T47D (cell line): ENCODE measurements at regions not wholly inside any gene's neighbourhood (a gene's known extent, or its start where the extent isn't known, plus 50 kb on each side); places are given as distances from the start of the nearest gene placed in this dataset.
"Not testable (repeated sequence)": the region's sequence is repeated elsewhere in the genome, so short reads cannot be mapped to it uniquely, and the experiment has no call there.

Source experiments
- DNase-seq, 2 experiments: peaks; one replicate each; pipeline versions ENCODE4 v3.0.0 to v3.0.0-alpha.2; 2011 to 2012; ENCODE audit warnings: low read depth in 1 of 2, low spot score in 1 of 2
- JUND ChIP-seq: IDR thresholded peaks from 2 replicates; pipeline ENCODE4 v1.6.1; 2012; ENCODE audit warnings: low read depth
- in situ Hi-C: cut with HindIII; loops from 2 replicates; pipeline ENCODE4 v1.10.0; 2016; ENCODE audit warnings: low sequenced_read_pairs, low pct_unique_long_range_greater_than_20kb

DNA sequence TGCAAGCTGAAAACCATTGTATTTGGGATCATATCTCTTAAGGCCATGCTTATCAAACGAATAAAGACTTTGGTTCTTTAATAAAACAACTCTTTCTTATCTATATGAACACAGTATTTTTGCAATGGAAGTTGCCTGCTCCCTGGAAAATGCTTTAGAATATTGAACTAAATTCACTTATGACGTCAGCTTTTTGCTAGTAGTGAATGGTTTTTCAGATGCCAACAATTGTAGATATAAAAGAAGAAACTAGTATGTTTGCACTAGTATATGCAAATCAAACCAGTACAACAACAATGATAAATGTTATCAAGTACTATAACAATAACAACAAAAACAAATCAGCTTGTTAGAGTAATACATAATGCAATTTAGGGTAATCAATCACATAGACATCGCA is 1462.9 kb downstream of the SUCLG1 start:
- no peak for TF ChIP-seq JUND
- in situ Hi-C loops: no loop called here
- no peak for DNase-seq

GRCh38 chr2:82994151-82994550 is 1464.9 kb downstream of the SUCLG1 start:
- no peak for TF ChIP-seq JUND
- in situ Hi-C loops: no loop called here
- no peak for DNase-seq

- no peak for TF ChIP-seq JUND
- DNase-seq: peak in 1 of 2 experiments; percentile 77
- in situ Hi-C loops: no loop called here
Observed at GRCh38 chr2:82993609-82994008, 1465.5 kb downstream of the SUCLG1 start.

DNA sequence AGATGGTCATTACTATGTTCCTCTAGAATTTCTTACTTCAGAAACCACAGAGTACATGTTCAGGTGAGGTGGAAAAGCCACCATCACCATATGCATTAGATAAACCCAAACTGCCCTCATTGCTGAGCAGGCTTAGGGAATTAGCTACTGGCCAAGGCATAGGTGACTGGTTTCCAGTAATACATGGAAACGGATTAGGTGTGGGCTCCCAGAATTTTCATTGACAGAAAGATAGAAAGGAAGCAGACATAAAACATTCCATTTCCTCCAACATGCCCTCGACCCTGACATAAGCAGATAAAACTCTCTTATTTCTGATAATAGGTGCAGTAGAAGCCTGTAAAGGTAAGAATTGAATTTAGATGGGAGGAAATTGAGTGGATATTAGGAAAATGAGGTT is 1466.1 kb downstream of the SUCLG1 start:
- in situ Hi-C loops: no loop called here
- DNase-seq: no peak
- no peak for TF ChIP-seq JUND

DNA sequence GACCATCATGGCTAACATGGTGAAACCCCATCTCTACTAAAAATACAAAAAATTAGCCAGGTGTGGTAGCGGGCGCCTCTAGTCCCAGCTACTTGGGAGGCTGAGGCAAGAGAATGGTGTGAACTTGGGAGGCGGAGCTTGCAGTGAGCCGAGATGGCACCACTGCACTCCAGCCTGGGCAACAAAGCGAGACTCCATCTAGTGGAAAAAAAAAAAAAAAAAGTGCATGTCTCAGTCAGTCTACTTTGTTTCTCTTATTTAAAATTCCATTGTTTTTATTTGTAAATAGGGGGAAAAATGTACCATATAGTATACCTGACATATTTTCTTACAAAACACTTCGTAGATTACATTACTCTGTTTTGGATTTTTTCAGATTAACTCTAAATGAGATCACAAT is 1471.4 kb downstream of the SUCLG1 start:
- in situ Hi-C loops: not testable (repeated sequence)
- DNase-seq: peak in 1 of 2 experiments; percentile 4

DNA sequence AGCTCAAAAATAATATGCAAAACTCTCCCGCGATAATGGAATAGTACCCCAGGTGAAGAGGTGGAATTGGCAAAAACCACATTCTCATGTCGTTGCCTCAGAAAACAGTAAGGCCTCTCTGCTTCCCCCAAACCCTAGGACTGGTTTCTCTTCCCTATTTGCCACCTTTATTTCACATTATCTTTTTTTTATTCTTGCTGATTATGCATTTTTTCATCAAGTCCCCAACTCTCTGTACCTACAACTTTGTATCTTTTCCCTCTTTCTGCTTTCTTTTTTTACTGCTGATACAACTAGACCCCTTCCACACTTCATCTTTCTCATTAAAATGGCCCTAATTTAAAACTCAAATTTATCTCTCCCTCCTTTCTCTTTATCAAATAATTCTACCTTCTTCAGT is 1472.2 kb downstream of the SUCLG1 start:
- TF ChIP-seq JUND: no peak
- in situ Hi-C loops: no loop called here
- no peak for DNase-seq

DNA sequence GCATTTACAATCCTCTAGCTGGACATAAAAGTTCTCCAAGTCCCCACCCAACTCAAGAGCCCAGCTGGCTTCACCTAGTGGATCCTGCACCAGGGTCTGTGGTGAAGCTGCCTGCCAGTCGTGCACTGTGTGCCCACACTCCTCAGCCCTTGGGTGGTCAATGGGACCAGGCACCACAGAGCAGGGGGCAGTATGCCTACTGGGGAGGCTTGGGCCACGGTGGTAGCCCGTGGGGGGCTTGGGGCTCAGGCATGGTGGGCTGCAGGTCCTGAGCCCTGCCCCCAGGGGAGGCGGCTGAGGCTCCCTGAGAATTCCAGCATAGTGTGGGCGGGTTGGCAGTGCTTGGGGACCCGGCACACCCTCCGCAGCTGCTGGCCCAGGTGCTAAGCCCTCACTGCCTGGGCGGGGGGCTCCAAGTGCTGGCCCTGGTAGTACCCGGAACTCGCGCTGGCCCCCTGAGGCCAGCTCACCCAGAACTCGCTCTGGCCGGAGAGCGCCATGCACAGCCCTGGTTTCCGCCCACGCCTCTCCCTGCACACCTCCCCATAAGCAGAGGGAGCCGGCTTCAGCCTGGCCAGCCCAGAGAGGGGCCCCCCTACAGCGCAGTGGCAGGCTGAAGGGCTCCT is 1473.4 kb downstream of the SUCLG1 start:
- in situ Hi-C loops: no loop called here
- no peak for TF ChIP-seq JUND
- no peak for DNase-seq

DNA sequence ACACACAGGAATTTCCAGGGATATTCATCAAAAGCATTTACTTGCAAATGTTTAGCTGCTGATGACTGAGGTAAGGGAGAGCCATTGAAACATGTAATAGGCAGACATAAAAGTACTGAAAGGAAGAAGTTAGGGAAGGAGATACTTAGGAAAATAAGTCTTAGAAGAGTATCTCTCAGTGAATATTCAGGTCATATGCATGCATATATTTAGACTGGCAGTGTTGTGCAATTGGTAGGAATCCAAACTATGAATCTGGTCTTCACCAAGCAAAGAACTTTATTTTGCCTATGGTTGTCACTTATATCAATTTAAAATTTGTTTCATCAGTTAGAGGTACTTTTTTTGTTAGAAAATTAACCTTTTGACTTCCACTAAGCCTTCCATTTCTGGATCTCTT is 1490.7 kb downstream of the SUCLG1 start:
- no peak for DNase-seq
- in situ Hi-C loops: no loop called here
- no peak for TF ChIP-seq JUND

GRCh38 chr2:82964341-82964740 is 1494.7 kb downstream of the SUCLG1 start:
- TF ChIP-seq JUND: no peak
- DNase-seq: peak in 1 of 2 experiments; percentile 12
- in situ Hi-C loops: no loop called here

DNA sequence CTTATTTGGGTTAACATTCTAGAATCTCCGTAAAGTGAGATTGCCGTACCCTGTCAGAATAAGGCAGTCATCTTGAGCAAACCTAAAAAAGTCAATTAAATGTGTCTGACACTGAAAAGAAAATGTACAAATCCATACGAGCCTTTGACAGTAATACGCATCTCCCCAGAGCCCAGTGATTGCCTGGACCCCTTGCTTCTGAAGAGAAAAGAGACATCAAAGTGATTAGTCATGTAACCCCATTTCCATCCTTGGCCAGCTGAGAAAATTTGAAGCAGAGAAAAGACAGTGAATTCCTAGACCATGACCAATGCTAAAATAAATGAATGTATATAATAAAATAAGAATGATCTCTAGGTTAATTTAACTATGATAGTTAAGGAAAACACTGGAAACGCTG is 1499.4 kb downstream of the SUCLG1 start:
- in situ Hi-C loops: no loop called here
- no peak for DNase-seq
- TF ChIP-seq JUND: no peak

- no peak for DNase-seq
- in situ Hi-C loops: no loop called here
Observed at GRCh38 chr2:82954868-82955267, 1504.2 kb downstream of the SUCLG1 start.

DNA sequence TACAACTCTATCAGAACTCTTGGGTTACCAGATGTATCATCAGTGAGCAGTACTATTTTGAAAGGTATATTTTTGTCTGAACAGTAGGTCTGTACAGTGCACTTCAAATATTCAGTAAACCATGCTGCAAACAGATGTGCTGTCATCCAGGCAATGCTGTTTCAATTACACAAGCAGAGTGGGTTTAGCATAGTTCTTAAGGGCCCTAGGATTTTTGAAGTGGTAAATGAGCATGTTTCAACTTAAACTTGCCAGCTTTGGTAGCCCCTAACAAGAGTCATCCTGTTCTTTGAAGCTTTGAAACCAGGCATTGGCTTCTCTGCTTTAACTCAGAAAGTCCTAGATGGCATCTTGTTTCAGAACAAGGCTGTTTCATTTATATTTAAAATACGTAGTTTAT is 1519.9 kb downstream of the SUCLG1 start:
- in situ Hi-C loops: no loop called here
- DNase-seq: no peak
- TF ChIP-seq JUND: no peak

More at GRCh38 chr2:82954868-82955267, 1504.2 kb downstream of the SUCLG1 start:
- no peak for TF ChIP-seq JUND

GRCh38 chr2:82938321-82938845 is 1520.7 kb downstream of the SUCLG1 start:
- in situ Hi-C loops, DNase-seq: not testable (repeated sequence)

GRCh38 chr2:82913566-82913965 is 1545.5 kb downstream of the SUCLG1 start:
- DNase-seq: no peak
- in situ Hi-C loops: no loop called here
- no peak for TF ChIP-seq JUND

DNA sequence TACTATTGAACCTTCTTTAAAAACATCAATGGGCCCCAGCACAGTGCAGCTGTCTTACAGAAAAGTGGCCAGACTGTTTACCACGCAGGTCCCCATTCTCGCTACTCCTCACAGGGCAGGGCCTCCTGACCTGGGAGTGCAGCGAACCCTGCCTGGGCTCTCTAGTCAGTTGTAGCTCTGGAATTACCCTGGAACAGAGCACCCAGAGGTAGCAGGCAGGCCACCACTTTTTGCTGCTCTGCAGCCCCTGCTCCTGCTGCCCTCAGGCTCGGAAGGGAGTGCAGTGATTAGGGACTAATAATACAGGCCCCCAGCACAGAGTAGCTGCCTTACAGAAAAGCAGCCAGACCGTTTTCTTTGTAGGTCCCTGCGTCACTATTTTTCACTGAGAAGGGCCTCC is 1563.0 kb downstream of the SUCLG1 start:
- no peak for TF ChIP-seq JUND
- no peak for DNase-seq
- in situ Hi-C loops: no loop called here
